ENCODE measurements at regions not wholly inside any gene's neighbourhood (a gene's known extent, or its start where the extent isn't known, plus 50 kb on each side); places are given as distances from the start of the nearest gene placed in this dataset.

DNA sequence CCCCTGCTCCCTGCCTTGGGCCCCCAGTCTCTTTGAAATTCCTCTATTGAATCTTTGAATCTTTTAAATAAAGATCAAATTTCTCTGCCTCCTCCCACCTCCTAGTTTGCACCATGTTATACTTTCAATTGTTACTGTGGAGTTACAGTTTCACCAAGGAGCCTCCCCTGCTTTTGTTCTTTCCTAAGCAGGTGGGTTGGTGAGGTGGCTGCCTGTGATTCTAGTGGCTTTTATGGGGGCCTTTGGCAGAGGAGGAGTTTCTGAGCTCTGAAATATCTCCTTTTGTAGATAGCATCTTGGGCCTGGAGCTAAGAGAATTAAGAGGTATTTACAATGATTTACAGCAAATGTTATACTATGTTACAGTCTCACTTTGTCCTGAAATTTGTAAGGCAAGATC, 133.8 kb upstream of the STX18 start:
- H3K4me3 ChIP-seq (replicated peaks; ENCODE audit: low read depth, low read length): no peak overlapping the region
- DNase-seq (ENCODE audit: extremely low read depth, low read depth): no peak
- TF ChIP-seq, protein P1, sequence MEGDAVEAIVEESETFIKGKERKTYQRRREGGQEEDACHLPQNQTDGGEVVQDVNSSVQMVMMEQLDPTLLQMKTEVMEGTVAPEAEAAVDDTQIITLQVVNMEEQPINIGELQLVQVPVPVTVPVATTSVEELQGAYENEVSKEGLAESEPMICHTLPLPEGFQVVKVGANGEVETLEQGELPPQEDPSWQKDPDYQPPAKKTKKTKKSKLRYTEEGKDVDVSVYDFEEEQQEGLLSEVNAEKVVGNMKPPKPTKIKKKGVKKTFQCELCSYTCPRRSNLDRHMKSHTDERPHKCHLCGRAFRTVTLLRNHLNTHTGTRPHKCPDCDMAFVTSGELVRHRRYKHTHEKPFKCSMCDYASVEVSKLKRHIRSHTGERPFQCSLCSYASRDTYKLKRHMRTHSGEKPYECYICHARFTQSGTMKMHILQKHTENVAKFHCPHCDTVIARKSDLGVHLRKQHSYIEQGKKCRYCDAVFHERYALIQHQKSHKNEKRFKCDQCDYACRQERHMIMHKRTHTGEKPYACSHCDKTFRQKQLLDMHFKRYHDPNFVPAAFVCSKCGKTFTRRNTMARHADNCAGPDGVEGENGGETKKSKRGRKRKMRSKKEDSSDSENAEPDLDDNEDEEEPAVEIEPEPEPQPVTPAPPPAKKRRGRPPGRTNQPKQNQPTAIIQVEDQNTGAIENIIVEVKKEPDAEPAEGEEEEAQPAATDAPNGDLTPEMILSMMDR (IDR thresholded peaks at IDR 0.05; ENCODE audit: low read depth, low read length, missing control alignments): no peak

DNA sequence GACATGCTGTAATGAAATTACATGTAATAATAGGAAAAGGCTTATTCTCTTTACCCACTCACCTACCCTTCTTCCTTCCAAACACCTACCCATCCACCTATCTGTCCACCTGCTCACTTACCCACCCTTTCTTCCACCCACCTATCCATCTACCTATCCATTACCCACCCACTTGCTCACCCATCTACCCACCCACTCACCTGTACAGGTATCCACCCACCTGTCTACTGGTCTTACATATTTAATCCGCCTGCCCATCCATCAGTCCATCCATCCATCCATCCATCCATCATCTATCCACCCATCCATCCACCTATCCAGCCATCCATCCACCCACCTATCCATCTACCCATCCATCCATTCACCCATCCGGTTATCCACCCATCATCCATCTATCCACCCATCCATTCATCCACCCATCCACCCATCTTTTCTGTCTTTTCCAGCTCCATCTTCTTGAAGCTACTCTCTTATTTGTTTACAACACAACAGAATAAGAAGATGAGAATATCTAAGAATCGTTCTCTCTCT, 133.3 kb upstream of the STX18 start:
- DNase-seq (ENCODE audit: extremely low read depth, low read depth): no peak
- H3K4me3 ChIP-seq (replicated peaks; ENCODE audit: low read depth, low read length): no peak overlapping the region
- TF ChIP-seq, protein P1 (IDR thresholded peaks at IDR 0.05; ENCODE audit: low read depth, low read length, missing control alignments): no peak

DNA sequence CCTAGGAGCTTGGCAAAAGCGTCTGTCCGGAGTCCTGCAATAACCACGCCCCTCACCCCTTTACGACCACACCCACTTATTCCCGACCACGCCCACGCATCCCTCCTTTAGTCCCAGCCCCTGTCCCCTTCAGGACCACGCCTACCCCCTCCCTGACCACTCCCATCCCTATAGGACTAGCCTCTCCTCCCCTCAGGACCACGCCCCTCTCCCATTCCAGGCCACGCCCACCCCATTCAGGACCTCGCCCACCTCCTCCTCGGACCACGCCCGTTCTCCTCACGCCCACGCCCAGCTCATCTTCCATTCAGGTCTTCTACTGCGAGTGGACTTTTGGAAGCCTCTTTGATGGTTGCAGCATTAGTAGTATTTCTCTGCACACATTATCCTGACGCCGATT, 131.2 kb upstream of the STX18 start:
- H3K4me3 ChIP-seq (replicated peaks; ENCODE audit: low read depth, low read length): no peak overlapping the region
- no peak for DNase-seq (ENCODE audit: extremely low read depth, low read depth)
- TF ChIP-seq, protein P1 (IDR thresholded peaks at IDR 0.05; ENCODE audit: low read depth, low read length, missing control alignments): no peak

DNA sequence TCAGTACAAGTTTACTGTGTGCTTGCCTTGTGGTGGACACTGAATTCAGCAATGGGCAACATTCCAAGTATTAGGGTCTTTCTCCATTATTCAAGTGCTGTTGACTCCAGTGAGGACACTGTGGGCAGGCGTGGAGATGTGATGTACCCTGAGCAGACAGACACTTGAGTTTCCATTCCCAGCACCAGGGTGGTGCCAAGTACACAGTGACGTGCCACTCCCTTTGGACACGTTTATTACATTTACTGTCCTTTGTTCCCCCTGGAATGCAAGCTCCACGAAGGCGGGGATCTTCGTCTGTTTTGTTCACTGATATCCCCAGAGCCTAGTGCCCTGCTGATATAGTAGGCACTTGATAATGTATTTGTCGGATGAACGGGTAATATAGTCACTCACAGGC, 130.6 kb upstream of the STX18 start:
- TF ChIP-seq, protein P1 (IDR thresholded peaks at IDR 0.05; ENCODE audit: low read depth, low read length, missing control alignments): no peak
- DNase-seq (ENCODE audit: extremely low read depth, low read depth): no peak
- H3K4me3 ChIP-seq (replicated peaks; ENCODE audit: low read depth, low read length): no peak overlapping the region

DNA sequence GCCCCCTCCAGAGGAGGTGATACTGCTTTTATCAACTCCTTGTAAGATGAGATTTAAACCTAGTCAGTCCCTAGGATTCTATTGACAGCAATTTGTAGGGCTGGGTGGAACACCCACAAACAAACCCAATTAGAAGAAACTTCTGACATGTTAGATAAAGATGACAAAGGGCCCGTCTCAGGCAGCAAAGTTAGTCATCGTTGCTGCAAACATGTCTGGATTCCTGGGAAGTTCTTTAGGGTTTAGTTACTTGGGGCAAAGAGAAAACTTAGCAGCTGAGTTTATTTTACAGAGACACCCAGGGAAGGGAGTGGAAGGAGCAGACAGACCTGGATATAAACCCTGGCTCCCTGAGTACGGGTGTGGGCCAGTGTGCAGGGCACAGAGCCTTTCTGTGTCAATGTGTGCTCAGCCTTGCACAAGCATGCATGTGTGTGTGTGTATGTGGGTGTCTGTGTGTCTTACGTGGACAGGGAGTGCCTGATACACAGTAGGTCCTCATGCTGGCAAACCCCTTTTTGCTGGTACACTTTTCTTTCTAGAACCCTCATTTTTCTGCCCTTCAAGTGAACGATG, 130.0 kb upstream of the STX18 start:
- TF ChIP-seq, protein P1 (IDR thresholded peaks at IDR 0.05; ENCODE audit: low read depth, low read length, missing control alignments): no peak
- no peak overlapping the region for H3K4me3 ChIP-seq (replicated peaks; ENCODE audit: low read depth, low read length)
- DNase-seq (ENCODE audit: extremely low read depth, low read depth): no peak

DNA sequence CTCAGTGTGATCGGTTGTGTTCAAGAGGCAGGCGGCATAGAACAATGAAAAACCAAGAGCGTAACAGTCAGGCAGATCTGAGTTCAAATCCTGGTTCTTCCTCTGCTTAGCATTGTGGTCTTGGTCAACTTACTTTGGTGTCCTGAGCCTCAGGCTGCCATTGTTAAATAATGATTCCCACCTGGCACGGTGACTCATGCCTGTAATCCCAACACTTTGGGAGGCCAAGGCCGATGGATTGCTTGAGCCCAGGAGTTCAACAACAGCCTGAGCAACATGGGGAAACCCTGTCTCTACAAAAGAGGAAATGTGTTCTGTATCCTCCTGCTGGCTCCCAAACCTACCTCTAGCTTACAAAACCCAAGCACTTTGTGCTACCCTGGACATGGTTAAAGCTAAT, 129.0 kb upstream of the STX18 start:
- no peak overlapping the region for H3K4me3 ChIP-seq (replicated peaks; ENCODE audit: low read depth, low read length)
- TF ChIP-seq, protein P1 (IDR thresholded peaks at IDR 0.05; ENCODE audit: low read depth, low read length, missing control alignments): no peak
- DNase-seq (ENCODE audit: extremely low read depth, low read depth): no peak
